ENCODE measurements at regions not wholly inside any gene's neighbourhood (a gene's known extent, or its start where the extent isn't known, plus 50 kb on each side); places are given as distances from the start of the nearest gene placed in this dataset.

DNA sequence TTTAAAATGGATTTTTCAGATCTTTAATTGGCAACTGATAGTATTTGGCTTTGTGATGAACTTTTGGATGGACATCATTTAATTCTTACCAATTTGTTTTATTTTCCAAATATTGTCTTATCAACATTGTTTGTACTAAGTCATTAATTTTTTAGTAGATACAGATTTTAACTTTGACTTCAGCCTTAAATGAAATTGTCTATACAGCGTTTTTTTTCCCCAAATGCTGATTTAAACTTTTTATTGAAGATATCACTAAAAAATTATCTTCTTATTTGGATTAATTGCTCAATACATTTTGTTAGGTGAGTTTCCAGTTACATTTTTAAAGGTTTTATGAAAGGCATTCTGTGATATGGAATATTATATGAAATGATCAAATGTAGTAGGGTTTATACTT lies 123.6 kb upstream of the MMS22L start:
- Mint-ChIP-seq H3K36me3 (ENCODE audit: low read depth, unreplicated experiment) (no peaks in the 10 kb centered on the region), H3K4me1 (ENCODE audit: low read depth, unreplicated experiment) (no peaks in the 10 kb centered on the region), H3K27ac (ENCODE audit: unreplicated experiment) (no peak overlapping the region), H3K4me3 (ENCODE audit: unreplicated experiment) (no peak overlapping the region), H3K9me3 (ENCODE audit: unreplicated experiment) (peaks cover 1% of the 10 kb centered on the region), H3K27me3 (ENCODE audit: low read depth, unreplicated experiment) (no peaks in the 10 kb centered on the region)
- no peak overlapping the region for H3K27ac ChIP-seq (ENCODE audit: low read depth, low read length)
- no peaks in the 10 kb centered on the region for H3K9me3 ChIP-seq (ENCODE audit: insufficient read depth, low read depth, low read length)
- TF ChIP-seq, protein P1, sequence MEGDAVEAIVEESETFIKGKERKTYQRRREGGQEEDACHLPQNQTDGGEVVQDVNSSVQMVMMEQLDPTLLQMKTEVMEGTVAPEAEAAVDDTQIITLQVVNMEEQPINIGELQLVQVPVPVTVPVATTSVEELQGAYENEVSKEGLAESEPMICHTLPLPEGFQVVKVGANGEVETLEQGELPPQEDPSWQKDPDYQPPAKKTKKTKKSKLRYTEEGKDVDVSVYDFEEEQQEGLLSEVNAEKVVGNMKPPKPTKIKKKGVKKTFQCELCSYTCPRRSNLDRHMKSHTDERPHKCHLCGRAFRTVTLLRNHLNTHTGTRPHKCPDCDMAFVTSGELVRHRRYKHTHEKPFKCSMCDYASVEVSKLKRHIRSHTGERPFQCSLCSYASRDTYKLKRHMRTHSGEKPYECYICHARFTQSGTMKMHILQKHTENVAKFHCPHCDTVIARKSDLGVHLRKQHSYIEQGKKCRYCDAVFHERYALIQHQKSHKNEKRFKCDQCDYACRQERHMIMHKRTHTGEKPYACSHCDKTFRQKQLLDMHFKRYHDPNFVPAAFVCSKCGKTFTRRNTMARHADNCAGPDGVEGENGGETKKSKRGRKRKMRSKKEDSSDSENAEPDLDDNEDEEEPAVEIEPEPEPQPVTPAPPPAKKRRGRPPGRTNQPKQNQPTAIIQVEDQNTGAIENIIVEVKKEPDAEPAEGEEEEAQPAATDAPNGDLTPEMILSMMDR (IDR thresholded peaks at IDR 0.05; ENCODE audit: insufficient read depth, low read depth, low read length) = no peak
- no peak for TF ChIP-seq EZH2 (IDR thresholded peaks at IDR 0.05; ENCODE audit: insufficient read depth, low read length)
- H3K4me3 ChIP-seq (ENCODE audit: insufficient read depth, low read depth, low read length) = no peak overlapping the region
- H3K4me2 ChIP-seq (ENCODE audit: low read length) = no peak overlapping the region
- no peak overlapping the region for H2AFZ ChIP-seq (ENCODE audit: low read depth, low read length)
- H3K4me1 ChIP-seq (ENCODE audit: insufficient read depth, low read length) = no peaks in the 10 kb centered on the region
- no peak overlapping the region for H3K9ac ChIP-seq (ENCODE audit: low read length)
- no peaks in the 10 kb centered on the region for H4K20me1 ChIP-seq (ENCODE audit: insufficient read depth, low read length)
- H3K27me3 ChIP-seq (ENCODE audit: insufficient read depth, low read length) = no peaks in the 10 kb centered on the region
- FAIRE-seq (no peak), DNase-seq (ENCODE audit: low read depth) (no peak)
- no peaks in the 10 kb centered on the region for H3K36me3 ChIP-seq (ENCODE audit: insufficient read depth, low read length)
- no peaks in the 10 kb centered on the region for H3K79me2 ChIP-seq (ENCODE audit: insufficient read depth, low read length)

DNA sequence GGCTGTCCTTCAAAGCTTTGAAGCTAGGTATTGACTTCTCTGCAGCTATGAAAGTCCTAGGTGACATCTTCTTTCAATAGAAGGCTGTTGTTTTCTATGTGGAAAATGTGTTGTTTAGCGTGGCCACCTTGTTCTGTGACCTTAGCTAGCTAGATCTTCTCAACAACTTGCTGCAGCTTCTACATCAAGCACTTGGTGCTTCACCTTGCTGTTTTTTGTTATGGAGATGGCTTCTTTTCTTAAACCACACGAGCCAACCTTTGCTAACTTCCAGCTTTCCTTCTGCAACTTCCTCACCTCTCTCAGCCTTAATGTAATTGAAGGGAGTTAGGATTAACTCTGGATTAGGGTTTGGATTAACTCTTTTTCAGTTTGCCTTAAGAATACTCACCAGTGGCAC lies 128.6 kb upstream of the MMS22L start:
- no peaks in the 10 kb centered on the region for H3K4me1 ChIP-seq (ENCODE audit: insufficient read depth, low read length)
- H4K20me1 ChIP-seq (ENCODE audit: insufficient read depth, low read length) = no peaks in the 10 kb centered on the region
- no peaks in the 10 kb centered on the region for H3K36me3 ChIP-seq (ENCODE audit: insufficient read depth, low read length)
- H3K27ac ChIP-seq (ENCODE audit: low read depth, low read length) = no peak overlapping the region
- no peak overlapping the region for H2AFZ ChIP-seq (ENCODE audit: low read depth, low read length)
- FAIRE-seq (no peak), DNase-seq (ENCODE audit: low read depth) (no peak)
- H3K4me1 Mint-ChIP-seq (ENCODE audit: low read depth, unreplicated experiment) = no peaks in the 10 kb centered on the region
- no peak overlapping the region for H3K9ac ChIP-seq (ENCODE audit: low read length)
- TF ChIP-seq, protein P1 (IDR thresholded peaks at IDR 0.05; ENCODE audit: insufficient read depth, low read depth, low read length) = no peak
- TF ChIP-seq EZH2 (IDR thresholded peaks at IDR 0.05; ENCODE audit: insufficient read depth, low read length) = no peak
- no peaks in the 10 kb centered on the region for H3K9me3 Mint-ChIP-seq (ENCODE audit: unreplicated experiment)
- H3K4me3 ChIP-seq (ENCODE audit: insufficient read depth, low read depth, low read length) = no peak overlapping the region
- no peaks in the 10 kb centered on the region for H3K79me2 ChIP-seq (ENCODE audit: insufficient read depth, low read length)
- no peak overlapping the region for H3K4me3 Mint-ChIP-seq (ENCODE audit: unreplicated experiment)
- H3K27me3 ChIP-seq (ENCODE audit: insufficient read depth, low read length) = no peaks in the 10 kb centered on the region
- no peak overlapping the region for H3K4me2 ChIP-seq (ENCODE audit: low read length)
- H3K27ac Mint-ChIP-seq (ENCODE audit: unreplicated experiment) = no peak overlapping the region
- H3K9me3 ChIP-seq (ENCODE audit: insufficient read depth, low read depth, low read length) = no peaks in the 10 kb centered on the region
- H3K36me3 Mint-ChIP-seq (ENCODE audit: low read depth, unreplicated experiment) = no peaks in the 10 kb centered on the region
- no peaks in the 10 kb centered on the region for H3K27me3 Mint-ChIP-seq (ENCODE audit: low read depth, unreplicated experiment)

DNA sequence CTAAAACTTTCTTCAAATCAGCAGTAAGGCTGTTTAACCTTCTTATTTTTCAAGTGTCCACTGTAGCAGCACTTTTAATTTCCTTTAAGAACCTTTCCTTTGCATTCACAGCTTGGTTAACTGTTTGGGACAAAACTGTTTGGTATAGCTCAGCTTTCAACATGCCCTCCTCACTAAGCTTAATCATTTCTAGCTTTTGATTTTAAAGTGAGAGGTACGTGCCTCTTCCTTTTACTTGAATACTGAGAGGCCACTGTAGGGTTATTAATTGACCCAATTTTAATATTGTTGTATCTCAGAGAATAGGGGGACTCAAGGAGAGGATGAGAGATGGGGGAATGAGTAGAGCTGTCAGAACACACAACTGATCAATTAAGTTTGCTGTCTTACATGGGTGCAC lies 129.5 kb upstream of the MMS22L start:
- peaks cover under 1% of the 10 kb centered on the region for H3K27me3 Mint-ChIP-seq (ENCODE audit: low read depth, unreplicated experiment)
- H3K9ac ChIP-seq (ENCODE audit: low read length) = no peak overlapping the region
- H3K36me3 Mint-ChIP-seq (ENCODE audit: low read depth, unreplicated experiment) = no peaks in the 10 kb centered on the region
- H3K27ac Mint-ChIP-seq (ENCODE audit: unreplicated experiment) = no peak overlapping the region
- no peak overlapping the region for H2AFZ ChIP-seq (ENCODE audit: low read depth, low read length)
- no peaks in the 10 kb centered on the region for H3K27me3 ChIP-seq (ENCODE audit: insufficient read depth, low read length)
- no peaks in the 10 kb centered on the region for H4K20me1 ChIP-seq (ENCODE audit: insufficient read depth, low read length)
- H3K79me2 ChIP-seq (ENCODE audit: insufficient read depth, low read length) = no peaks in the 10 kb centered on the region
- H3K4me3 ChIP-seq (ENCODE audit: insufficient read depth, low read depth, low read length) = no peak overlapping the region
- no peaks in the 10 kb centered on the region for H3K9me3 Mint-ChIP-seq (ENCODE audit: unreplicated experiment)
- TF ChIP-seq EZH2 (IDR thresholded peaks at IDR 0.05; ENCODE audit: insufficient read depth, low read length) = no peak
- TF ChIP-seq, protein P1 (IDR thresholded peaks at IDR 0.05; ENCODE audit: insufficient read depth, low read depth, low read length) = no peak
- no peak for FAIRE-seq
- no peaks in the 10 kb centered on the region for H3K4me1 Mint-ChIP-seq (ENCODE audit: low read depth, unreplicated experiment)
- H3K4me2 ChIP-seq (ENCODE audit: low read length) = no peak overlapping the region
- H3K27ac ChIP-seq (ENCODE audit: low read depth, low read length) = no peak overlapping the region
- no peak overlapping the region for H3K4me3 Mint-ChIP-seq (ENCODE audit: unreplicated experiment)
- no peaks in the 10 kb centered on the region for H3K4me1 ChIP-seq (ENCODE audit: insufficient read depth, low read length)
- no peaks in the 10 kb centered on the region for H3K36me3 ChIP-seq (ENCODE audit: insufficient read depth, low read length)
- DNase-seq (ENCODE audit: low read depth) = no peak
- H3K9me3 ChIP-seq (ENCODE audit: insufficient read depth, low read depth, low read length) = no peaks in the 10 kb centered on the region
